ENCODE measurements at regions not wholly inside any gene's neighbourhood (a gene's known extent, or its start where the extent isn't known, plus 50 kb on each side); places are given as distances from the start of the nearest gene placed in this dataset.
A peak's percentile ranks its signal among the peaks of the same experiment; 100 is the strongest.

DNA sequence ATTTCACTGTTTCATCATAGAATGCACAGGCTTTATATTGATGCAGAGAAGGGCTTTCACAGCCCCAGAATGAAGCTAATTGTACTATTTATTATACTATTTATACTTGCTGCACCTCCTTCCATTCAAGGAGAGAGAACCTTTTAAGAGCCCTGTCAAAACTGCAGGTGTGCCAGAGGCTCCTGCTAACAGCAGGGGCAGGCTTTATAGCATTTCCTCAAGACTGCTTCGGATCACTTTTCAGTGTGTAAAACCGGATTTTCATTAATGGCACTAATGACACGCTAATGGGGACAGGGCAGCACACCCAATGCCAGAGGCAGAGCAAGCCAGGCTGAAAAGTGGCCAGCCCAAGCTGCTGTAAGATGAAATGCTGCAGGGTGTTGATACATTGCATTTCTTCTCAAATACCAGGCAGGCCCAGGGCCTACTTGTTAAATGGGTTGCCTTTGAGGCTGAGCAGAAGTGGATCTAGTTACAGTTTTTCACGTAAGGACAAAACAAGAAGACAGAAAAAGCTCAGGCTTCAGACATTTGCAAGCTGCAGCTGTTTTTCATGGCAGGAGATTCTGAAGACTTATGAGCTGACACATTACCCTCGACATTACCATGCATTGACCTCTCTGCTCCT lies 487.7 kb upstream of the BTBD3 start:
- ATAC-seq (no peak), DNase-seq (ENCODE audit: low spot score) (no peak)

DNA sequence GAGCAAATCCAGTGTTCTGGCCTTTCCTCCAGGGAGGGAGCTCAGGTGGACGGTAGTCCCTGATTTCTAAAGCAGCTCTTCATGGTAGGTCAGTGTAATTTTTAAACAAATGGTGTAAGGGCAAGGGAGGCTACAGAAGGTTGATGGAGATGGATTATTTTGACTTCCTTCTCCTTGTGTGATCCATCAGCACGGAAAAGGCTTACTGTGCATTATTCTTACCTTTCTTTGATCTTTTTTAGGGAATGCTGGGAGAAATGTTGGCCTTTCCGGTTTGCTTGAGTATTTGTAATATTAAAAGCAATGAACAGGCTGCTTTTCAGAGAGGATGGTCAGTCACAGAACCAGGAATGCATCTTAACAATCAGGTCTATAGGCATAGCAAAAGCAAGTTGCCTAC lies 487.0 kb upstream of the BTBD3 start:
- no peak for ATAC-seq
- no peak for DNase-seq (ENCODE audit: low spot score)

DNA sequence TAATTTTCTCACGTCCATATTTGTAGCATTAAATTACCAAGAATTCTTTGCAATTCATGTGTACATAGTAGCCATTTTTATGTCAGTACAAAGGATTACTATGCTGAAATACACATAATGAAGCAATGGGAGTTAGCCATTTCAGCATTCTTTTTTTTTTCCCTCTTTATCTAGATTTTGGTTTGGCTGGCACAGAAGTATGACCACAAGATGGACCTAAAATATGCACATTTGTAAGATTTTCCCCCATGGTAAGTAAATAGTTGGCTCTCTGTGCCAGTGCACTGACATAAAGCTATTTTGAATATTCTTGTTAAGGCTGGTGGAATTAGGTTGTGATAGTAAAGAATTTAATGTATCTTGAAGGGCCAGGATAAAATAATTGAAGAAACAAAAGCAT lies 486.1 kb upstream of the BTBD3 start:
- DNase-seq (ENCODE audit: low spot score): no peak
- no peak for ATAC-seq

DNA sequence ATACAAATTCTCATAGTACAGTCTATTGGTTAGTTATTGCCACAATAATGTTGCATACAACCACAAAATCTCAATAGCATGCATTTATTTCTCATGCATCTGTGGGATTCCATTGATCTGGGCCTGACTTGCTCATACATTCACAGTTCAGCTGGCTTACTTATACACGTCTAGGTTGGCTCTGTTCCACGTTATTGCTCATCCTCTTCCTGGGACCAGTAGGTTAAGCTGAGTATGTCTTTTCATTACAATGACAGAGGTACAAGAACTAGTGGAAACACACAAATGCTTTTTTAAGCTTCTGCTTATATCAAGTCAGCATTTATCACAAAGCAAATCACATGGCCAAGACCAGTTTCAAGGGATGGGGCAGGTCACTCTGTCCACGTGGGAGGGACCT lies 485.3 kb upstream of the BTBD3 start:
- DNase-seq (ENCODE audit: low spot score) (no peak), ATAC-seq (no peak)

DNA sequence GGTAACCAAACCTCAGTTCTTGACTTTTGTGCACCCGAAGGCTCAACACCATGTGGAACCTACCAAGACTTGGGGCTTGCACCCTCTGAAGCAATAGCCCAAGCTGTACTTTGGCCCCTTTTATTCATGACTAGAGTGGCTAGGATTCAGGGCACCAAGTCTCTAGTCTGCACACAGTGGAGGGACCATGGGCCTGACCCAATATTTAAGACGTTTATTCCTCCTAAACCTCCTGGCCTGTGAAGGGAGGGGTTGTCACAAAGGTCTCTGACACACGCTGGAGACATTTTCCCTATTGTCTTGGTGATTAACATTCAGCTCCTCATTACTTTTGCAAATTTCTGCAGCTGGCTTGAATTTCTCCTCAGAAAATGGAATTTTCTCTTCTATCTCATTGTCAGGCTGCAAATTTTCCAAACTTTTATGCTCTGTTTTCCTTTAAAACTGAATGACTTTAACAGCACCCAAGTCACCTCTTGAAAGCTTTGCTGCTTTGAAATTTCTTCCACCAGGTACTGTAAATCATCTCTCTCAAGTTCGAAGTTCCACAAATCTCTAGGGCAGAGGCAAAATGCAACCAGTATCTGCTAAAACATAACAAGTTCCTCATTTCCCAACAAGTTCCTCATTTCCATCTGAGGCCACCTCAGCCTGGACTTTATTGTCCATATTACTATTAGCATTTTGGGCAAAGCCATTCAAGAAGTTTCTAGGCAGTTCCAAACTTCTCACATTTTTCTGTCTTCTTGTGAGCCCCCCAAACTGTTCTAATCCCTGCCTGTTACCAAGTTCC lies 481.4 kb upstream of the BTBD3 start:
- ATAC-seq (no peak), DNase-seq (ENCODE audit: low spot score) (no peak)

DNA sequence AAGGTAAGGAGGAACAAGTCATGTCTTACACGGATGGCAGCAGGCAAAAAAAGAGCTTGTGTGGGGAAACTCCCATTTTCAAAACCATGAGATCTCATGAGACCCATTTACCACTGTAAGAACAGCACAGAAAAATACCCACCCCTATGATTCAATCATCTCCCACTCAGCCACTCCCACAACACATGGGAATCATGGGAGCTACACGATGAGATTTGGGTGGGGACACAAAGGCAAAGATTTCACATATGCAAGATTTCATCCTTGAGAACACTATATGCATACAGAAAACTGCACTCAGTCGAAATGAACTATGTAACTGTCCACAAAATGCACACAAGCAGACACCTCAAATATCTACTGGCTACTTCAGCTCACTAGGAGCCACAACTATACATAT lies 480.6 kb upstream of the BTBD3 start:
- ATAC-seq: no peak
- DNase-seq (ENCODE audit: low spot score): no peak

DNA sequence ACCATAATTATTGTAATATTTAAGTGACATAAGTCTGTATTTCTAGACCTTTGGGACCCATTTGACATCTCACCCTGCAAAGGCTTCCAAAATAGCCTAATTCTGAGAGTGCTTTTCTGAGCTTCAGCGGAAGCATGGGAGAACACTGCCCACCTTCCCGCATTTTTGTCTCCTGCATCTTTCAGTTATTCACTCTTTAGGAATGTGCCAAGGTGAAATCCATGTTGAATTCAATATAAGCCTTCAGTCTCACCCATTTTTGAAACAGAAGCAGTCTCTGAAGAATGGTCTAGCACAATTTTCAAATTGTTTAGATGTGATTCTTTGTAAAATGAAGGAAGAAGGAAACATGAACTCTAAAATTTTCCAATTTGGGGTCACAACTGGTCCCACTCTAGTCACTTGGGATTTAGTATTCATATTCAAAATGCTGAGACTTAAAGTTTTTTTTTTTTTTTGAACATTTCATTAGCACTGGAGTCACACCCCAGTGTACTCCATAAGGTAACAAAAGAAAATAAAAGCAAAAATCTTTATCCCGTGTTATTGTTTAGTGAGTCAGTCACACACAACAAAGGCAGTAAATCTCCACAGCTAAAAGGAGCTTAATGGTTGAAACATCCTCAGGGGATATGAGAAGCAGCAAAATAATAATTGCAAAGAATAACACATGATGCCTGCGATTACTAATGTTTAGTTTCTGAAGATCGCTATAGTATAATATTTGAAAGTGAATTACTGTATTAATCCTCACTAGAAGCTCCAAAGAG lies 479.9 kb upstream of the BTBD3 start:
- no peak for ATAC-seq
- DNase-seq (ENCODE audit: low spot score): no peak

DNA sequence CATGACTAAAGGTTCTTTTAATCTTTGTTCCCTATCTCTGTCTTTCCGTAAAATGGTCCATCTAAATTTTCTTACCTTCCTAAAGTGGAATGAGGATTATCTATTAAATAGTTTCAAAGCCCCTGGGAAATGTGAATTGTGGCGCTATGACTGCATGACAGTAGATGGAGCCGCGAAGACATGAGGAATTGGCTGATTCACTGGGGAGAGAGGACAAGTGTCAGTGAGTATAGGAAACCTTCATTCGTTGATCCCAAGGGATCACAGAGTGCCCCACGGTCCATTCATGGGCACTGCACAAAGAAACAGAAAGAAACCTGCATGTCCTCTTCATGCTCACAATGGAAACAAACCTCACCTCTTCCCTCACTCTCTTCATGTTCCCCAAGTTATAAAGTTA lies 479.3 kb upstream of the BTBD3 start:
- ATAC-seq: no peak
- DNase-seq (ENCODE audit: low spot score): no peak

DNA sequence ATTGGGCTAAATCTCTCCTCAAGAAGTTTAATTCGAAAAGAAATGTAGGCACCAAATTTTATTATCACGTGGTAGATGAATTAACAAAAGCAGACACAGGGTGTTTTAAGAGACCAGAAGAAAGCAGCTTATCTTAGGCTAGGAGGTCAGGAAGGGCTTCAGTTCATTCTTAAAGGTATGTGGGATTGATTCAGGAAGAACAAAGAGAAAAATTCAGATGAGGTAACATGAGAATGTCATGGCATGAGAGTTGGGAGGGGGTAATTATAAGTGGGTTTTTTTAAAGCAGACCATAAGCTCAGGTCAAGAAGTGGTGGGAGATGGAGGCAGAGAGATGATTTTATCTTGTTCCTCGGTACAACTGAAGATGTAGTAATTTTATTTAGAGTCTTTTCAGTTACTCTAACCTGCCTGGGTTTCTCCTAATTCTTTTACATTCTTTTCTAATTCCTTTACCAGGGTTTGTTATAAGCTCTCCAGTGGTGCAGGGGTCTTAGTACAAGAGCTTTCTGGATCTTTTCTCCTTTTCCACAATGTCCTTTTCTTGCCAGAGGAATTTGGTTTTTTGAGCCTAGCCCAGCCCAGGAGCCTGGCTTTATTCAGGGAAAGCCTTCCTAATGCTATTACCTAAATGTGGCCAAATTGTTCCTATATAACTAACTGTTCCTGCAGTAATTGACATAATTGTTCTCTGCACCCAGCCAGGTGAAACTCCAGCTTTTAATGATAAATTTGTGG lies 474.1 kb upstream of the BTBD3 start:
- ATAC-seq (no peak), DNase-seq (ENCODE audit: low spot score) (no peak)

DNA sequence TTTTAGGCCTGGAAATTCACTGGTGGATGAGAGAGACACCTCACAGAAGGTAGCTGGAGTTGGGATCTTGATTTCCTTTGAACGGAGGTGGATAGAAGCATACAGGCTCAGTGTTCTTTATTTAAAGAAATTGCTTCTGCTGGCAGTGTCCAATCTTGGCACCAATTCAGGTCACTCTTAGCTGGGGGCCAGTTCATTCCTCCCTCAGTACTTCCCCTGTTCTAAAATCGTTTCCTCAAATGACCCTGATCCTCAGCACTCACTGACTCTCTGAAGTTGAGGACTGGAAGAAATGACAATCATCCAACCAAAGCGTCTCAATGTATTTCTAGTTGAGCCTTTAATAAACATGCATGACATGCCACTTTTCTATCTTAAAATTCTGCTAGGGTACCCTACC lies 472.5 kb upstream of the BTBD3 start:
- no peak for DNase-seq (ENCODE audit: low spot score)
- ATAC-seq: peak; percentile 18

DNA sequence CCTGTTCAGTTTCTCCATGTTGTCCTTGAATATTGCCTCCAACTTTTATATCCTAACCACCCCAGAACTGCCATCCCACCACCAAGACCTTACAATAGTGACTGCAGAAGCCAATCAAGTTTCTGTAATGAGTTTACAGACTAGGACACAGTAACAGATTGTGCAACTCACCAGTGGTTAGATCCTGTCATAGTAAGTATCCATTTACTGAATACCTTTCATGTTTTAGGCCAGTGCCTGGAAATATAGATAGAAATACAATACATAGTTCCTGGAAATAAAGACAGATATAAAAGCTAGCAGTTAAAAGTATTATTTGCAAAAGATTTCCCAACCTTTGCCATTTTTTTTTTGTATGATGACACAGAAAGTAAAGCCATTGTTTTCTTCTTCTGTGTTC lies 471.8 kb upstream of the BTBD3 start:
- no peak for ATAC-seq
- DNase-seq (ENCODE audit: low spot score): no peak

DNA sequence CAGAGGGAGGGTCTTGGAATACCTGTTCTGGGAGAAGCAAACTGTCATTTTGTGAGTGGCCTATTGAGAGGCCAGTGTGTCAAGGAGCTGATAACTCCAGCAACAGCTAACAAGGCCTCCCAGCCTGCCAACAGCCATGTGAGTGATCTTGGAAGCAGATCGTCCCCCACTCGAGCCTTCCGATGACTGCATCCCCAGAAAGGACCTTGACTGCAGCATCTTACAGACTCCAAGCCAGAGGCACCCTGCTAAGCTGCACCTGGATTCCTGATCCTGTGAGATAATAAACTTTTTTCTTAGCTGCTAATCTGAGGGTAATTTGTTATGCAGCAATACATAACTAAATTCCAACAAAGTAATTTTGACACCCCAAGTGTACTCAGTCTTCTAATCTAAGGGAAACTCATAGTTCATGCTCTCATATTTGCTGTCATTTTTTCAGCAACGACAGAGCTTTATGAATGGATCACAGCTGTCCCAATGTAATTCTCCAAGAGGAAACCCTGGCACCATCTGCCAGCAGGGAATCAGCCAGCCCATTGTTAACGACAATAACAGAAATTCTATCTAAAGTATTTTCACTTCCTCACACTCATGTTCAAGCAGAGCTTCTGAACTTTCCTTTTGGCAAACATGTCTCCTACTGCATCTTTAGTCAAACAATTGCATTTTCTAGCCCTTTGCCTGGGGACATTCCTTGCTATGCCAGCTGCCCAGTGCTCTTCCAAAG lies 470.2 kb upstream of the BTBD3 start:
- no peak for ATAC-seq

DNA sequence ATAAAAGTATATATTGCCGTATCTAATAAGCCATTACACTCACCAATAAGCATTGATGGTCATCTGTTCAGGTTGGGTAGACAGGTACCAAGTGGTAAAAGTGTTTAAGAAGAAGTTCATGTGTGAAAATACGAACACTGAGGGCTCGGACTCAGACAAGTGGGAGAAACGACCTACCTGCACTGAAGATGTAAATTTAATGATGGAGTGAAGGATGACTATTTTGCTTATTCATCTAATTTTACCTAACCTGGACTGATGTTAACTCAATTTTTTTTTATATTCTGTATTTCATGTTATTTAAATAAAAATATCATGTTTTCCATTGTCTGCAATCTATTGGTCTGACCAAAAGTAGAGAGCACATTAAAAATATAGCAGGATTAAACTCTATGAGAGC lies 469.1 kb upstream of the BTBD3 start:
- DNase-seq (ENCODE audit: low spot score) (no peak), ATAC-seq (no peak)

More for the DNA sequence above, 470.2 kb upstream of the BTBD3 start:
- no peak for DNase-seq (ENCODE audit: low spot score)

DNA sequence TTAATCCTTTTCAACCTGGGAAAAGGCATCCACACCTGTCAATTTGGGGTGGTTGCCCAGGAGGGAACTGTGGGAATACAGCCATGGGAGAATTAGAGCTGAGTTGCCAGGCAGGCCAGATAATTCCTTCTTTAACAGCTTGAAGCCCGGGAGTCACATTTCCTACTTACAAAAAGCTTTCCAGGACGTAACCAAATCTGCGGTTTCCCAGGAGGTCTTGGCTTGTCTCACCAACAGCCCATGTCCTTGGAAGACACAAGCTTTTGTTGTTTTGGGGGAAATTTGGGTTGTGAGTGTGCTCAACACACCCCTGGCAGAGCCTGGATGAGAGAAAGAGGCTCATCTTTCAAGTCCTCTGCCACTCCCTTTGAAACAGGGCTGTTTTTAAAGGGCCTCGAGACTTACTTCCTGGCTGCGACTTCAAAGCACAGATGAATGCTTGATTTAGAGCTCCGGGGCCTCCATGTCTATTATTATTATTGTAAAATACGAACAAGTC lies 465.9 kb upstream of the BTBD3 start:
- DNase-seq (ENCODE audit: low spot score) (no peak), ATAC-seq (no peak)

DNA sequence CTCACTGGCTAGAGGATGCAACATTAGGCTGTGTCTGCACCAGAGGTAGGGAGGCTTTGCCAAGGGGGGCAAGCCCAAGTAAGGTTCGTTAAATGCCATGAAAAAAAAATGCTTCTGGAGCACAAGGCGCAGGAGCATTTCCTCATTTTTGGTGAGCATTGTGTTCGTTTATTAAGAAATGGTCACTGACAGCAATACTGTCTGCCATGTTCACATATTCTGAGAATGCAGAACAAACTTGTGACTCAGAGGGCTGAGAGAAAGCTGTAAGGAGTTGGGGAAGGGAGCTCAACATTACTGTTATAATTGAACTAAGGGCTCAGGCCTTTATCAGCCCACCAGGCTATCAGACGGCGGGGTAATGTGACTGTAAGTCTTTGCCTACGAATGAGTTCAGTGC lies 465.4 kb upstream of the BTBD3 start:
- no peak for ATAC-seq
- DNase-seq (ENCODE audit: low spot score): no peak

DNA sequence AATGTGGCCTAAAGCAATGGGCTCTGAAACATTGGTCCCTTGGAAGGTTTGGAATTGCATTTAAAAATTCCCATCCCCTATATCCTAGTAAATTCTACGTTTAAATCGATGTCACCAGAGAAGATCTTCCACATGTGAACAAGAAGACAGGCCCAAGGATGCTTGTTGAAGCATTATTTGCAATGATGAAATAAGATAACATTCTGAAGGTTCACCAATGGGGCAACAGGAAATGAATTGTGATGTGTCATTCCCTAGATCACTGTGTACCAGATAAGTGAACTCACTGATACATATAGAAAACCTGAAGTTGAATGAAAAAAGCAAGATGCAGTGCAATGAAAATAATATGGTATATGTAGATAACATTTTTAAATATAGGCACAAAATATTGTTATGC lies 464.3 kb upstream of the BTBD3 start:
- ATAC-seq (no peak), DNase-seq (ENCODE audit: low spot score) (no peak)

DNA sequence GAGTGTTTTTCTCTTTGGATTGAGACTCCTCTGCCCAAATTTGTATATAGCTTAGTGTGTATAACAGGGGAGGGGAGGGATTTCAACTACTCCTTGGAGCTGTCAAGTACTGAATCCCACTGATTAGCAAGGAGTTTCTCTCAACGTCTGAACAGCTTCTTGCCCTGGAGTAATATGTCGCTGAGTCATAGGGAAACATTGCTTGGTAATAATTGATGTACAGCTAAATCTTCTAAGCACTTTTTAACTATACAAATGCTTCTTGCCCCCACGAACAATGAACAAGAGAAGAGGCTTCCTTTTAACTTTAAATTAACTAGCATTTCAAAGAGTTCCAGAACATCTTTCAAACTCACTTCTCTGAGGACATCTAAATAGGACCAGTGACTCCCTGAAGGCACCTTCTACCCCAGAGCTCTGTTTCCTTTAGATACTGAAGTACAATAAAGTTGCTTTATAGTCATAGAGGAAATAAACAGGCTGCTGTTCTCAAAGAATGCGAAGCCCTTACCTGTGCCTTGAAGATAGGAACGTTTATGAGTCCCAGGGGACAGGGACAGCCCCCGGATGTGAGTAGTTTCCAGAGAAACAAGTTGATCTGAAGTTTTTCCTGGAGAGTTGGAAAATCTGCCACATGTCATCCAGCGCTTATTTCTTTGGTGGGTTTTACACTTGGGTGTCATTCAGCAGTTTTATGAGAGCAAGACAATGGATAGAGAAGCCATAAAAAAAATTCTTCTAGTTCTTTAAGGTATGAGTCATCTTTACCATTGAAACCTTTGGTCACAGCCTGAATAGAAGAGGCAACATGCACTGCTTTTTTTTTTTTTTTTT lies 462.5 kb upstream of the BTBD3 start:
- DNase-seq (ENCODE audit: low spot score) (no peak), ATAC-seq (no peak)

DNA sequence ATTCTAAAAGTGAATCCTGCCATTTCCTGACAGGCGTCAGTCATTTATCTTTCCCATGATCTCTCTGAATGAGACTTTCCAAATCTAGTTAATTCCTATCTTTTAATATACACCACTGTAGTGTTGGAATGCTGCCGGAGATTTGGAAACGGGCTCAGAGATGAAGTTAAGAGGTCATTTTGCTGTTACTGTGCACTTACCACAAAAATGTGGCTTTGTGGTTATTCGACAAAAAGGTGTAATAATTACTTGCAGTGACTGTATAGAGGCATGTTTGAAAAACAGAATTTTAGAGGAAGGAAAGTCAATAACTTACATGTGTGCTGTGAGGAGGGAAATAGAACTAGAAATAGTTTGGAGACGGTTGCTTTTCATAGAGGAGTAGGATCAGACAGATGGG lies 460.2 kb upstream of the BTBD3 start:
- DNase-seq (ENCODE audit: low spot score) (no peak), ATAC-seq (no peak)

DNA sequence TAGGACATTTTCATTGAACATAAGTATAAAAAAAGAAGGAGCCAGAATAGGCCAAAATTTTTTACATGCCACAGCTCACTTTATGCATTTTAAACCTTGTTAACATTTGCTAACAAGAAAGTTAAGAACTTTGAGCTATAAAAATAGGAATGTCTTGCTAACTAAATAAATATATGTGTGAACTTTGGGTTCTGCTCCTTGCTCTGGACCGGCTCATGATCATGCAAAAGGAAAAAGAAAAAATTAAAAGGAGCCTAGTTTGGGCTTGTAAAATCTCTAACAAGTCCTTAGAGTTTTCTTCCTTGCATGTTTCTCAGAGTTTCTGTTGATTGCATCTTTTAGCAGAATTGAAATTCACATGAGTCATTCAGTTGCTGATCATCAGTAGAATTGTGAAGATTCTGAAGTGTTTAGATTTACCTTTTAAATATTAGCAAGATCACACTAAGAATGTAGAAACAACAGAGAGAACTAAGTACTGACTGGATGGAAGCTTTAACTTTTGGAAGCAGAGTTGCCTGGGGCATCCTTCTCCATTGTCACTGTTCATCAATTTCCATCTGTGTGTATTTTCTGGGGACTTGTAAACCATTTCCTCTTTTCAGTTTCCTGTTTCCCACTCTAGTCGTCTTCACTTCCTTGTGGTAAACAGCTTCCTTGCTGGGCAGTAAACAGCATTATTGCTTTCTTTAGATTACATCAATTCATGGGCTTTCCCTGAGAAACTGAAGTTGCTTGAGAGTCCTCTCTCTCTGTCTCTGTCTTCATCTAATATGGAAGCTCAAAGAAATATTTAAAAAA lies 458.4 kb upstream of the BTBD3 start:
- DNase-seq (ENCODE audit: low spot score) (no peak), ATAC-seq (no peak)
